Fibroblast of lung (primary cell): ENCODE measurements at regions not wholly inside any gene's neighbourhood (a gene's known extent, or its start where the extent isn't known, plus 50 kb on each side); places are given as distances from the start of the nearest gene placed in this dataset.

Experiments used
- EZH2 ChIP-seq: IDR thresholded peaks from 2 replicates; pipeline ENCODE4 v1.5.1; 2012; ENCODE audit warnings: low read length, control low read depth, mild to moderate bottlenecking; ENCODE audit errors: missing control alignments
- TF ChIP-seq, protein P1 (sequence below), 2 donors: IDR thresholded peaks in 1 of 2; conservative IDR thresholded peaks in 1 of 2; 1 replicate in 1 of 2; 2 replicates in 1 of 2; pipeline ENCODE4 v1.5.1; 2011 to 2012; ENCODE audit warnings: low read length in 2 of 2, control low read depth in 1 of 2, inconsistent platforms in 1 of 2, low read depth in 1 of 2, mild to moderate bottlenecking in 1 of 2

DNA sequence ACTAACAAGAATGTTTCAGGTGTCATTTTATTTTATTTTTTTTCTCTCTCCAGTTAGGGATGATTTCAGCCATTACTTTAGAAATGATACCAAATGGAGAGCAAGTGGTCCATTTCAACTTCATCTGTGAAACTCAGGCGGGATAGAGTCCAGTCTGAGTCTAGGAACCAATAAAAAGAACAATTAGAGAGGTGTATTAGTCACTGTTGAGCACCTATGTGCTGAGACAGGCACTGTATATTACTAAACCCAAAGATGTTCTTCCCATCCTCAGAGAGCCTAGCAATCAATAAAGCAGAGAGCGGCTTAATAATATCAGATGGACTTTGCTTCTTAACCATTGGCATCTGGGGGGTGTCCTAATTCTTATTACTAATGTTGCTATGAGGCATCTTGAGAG is 410.3 kb upstream of the SLC24A2 start:
- TF ChIP-seq, protein P1, sequence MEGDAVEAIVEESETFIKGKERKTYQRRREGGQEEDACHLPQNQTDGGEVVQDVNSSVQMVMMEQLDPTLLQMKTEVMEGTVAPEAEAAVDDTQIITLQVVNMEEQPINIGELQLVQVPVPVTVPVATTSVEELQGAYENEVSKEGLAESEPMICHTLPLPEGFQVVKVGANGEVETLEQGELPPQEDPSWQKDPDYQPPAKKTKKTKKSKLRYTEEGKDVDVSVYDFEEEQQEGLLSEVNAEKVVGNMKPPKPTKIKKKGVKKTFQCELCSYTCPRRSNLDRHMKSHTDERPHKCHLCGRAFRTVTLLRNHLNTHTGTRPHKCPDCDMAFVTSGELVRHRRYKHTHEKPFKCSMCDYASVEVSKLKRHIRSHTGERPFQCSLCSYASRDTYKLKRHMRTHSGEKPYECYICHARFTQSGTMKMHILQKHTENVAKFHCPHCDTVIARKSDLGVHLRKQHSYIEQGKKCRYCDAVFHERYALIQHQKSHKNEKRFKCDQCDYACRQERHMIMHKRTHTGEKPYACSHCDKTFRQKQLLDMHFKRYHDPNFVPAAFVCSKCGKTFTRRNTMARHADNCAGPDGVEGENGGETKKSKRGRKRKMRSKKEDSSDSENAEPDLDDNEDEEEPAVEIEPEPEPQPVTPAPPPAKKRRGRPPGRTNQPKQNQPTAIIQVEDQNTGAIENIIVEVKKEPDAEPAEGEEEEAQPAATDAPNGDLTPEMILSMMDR (conservative IDR thresholded peaks at IDR 0.05 in 1 of 2, IDR thresholded peaks at IDR 0.05 in 1 of 2; ENCODE audit: low read depth in 1 of 2, low read length in 2 of 2), result no peak
- TF ChIP-seq EZH2, result no peak
